Urinary bladder (tissue), 3 donors: ENCODE measurements at regions not wholly inside any gene's neighbourhood (a gene's known extent, or its start where the extent isn't known, plus 50 kb on each side); places are given as distances from the start of the nearest gene placed in this dataset.
"Not testable (repeated sequence)": the region's sequence is repeated elsewhere in the genome, so short reads cannot be mapped to it uniquely, and the experiment has no call there.

ENCODE experiments used
- DNase-seq: peaks from one replicate; pipeline ENCODE4 v3.0.0-alpha.2; 2015; ENCODE audit errors: extremely low spot score
- H3K27ac ChIP-seq: one replicate; pipeline ENCODE4 v1.5.1; 2013; ENCODE audit warnings: low read depth, mild to moderate bottlenecking, moderate library complexity
- H3K36me3 ChIP-seq: one replicate; pipeline ENCODE4 v1.6.1; 2013; ENCODE audit warnings: mild to moderate bottlenecking, moderate library complexity; ENCODE audit not compliant: insufficient read depth
- H3K4me1 ChIP-seq: one replicate; pipeline ENCODE4 v1.6.1; 2013; ENCODE audit warnings: mild to moderate bottlenecking, moderate library complexity; ENCODE audit not compliant: insufficient read depth
- H3K4me3 ChIP-seq: one replicate; pipeline ENCODE4 v1.5.1; 2013; ENCODE audit warnings: low read depth, low read length
- WGBS: extraction: QIAGEN DNeasy Blood & Tissue Kit; methylation state at CpG from one replicate; pipeline ENCODE4 v1.1.7; 2013; 5-methylcytosine and 5-hydroxymethylcytosine counted together
- donor health status: healthy with polysubstance abuse.
- donor health status: healthy.

GRCh38 chr6:74891349-74891831 lies 314.5 kb downstream of the COL12A1 start:
- WGBS: 36% methylated on average over 4 of the region's 4 CpGs
- DNase-seq: no peak
- Histone ChIP-seq H3K27ac (no peak overlapping the region), H3K4me1 (no peaks in the 10 kb centered on the region), H3K4me3 (no peak overlapping the region), H3K36me3 (no peaks in the 10 kb centered on the region)

- no peak for DNase-seq
- H3K36me3 ChIP-seq: no peaks in the 10 kb centered on the region
Observed at GRCh38 chr6:74889635-74890034, 316.2 kb downstream of the COL12A1 start.

GRCh38 chr6:74888741-74889140 lies 317.1 kb downstream of the COL12A1 start:
- not testable (repeated sequence) for H3K27ac ChIP-seq, H3K4me3 ChIP-seq, H3K36me3 ChIP-seq, DNase-seq, H3K4me1 ChIP-seq
- 87% methylated on average over 6 of the region's 6 CpGs for WGBS

More at GRCh38 chr6:74889635-74890034, 316.2 kb downstream of the COL12A1 start:
- H3K4me1 ChIP-seq: no peaks in the 10 kb centered on the region
- no peak overlapping the region for H3K27ac ChIP-seq
- H3K4me3 ChIP-seq: no peak overlapping the region

GRCh38 chr6:74879976-74880375 lies 325.9 kb downstream of the COL12A1 start:
- Histone ChIP-seq H3K4me3 (no peak overlapping the region), H3K27ac (no peak overlapping the region), H3K36me3 (no peaks in the 10 kb centered on the region), H3K4me1 (no peaks in the 10 kb centered on the region)
- no peak for DNase-seq
- 86% methylated on average over 2 of the region's 2 CpGs for WGBS

GRCh38 chr6:74879234-74879633 lies 326.6 kb downstream of the COL12A1 start:
- WGBS: 50% methylated on average over 4 of the region's 4 CpGs
- Histone ChIP-seq H3K4me1 (no peaks in the 10 kb centered on the region), H3K27ac (no peak overlapping the region), H3K4me3 (no peak overlapping the region), H3K36me3 (no peaks in the 10 kb centered on the region)
- no peak for DNase-seq

GRCh38 chr6:74875193-74875592 lies 330.7 kb downstream of the COL12A1 start:
- DNase-seq: no peak
- H3K27ac ChIP-seq: no peak overlapping the region
- no peaks in the 10 kb centered on the region for H3K4me1 ChIP-seq
- no peaks in the 10 kb centered on the region for H3K36me3 ChIP-seq
- 73% methylated on average over 2 of the region's 2 CpGs for WGBS
- H3K4me3 ChIP-seq: no peak overlapping the region

GRCh38 chr6:74872754-74873476 lies 332.9 kb downstream of the COL12A1 start:
- H3K36me3 ChIP-seq: no peaks in the 10 kb centered on the region
- no peak for DNase-seq
- H3K4me3 ChIP-seq: no peak overlapping the region
- H3K27ac ChIP-seq: no peak overlapping the region
- no peaks in the 10 kb centered on the region for H3K4me1 ChIP-seq

GRCh38 chr6:74871757-74872156 lies 334.1 kb downstream of the COL12A1 start:
- 98% methylated on average over 1 of the region's 1 CpG for WGBS
- H3K27ac ChIP-seq: no peak overlapping the region
- H3K4me3 ChIP-seq: no peak overlapping the region
- no peak for DNase-seq
- no peaks in the 10 kb centered on the region for H3K4me1 ChIP-seq
- no peaks in the 10 kb centered on the region for H3K36me3 ChIP-seq

- no peak for DNase-seq
- Histone ChIP-seq H3K36me3 (no peaks in the 10 kb centered on the region), H3K4me3 (no peak overlapping the region), H3K4me1 (no peaks in the 10 kb centered on the region), H3K27ac (no peak overlapping the region)
- WGBS: 63% methylated on average over 2 of the region's 2 CpGs
Observed at GRCh38 chr6:74870403-74870802, 335.4 kb downstream of the COL12A1 start.

- no peak for DNase-seq
- WGBS: 81% methylated on average over 2 of the region's 2 CpGs
Observed at GRCh38 chr6:74867291-74867690, 338.6 kb downstream of the COL12A1 start.

GRCh38 chr6:74863968-74864367 lies 341.9 kb downstream of the COL12A1 start:
- Histone ChIP-seq H3K4me1 (no peaks in the 10 kb centered on the region), H3K27ac (no peak overlapping the region)
- WGBS: 47% methylated on average over 1 of the region's 1 CpG

More at GRCh38 chr6:74867291-74867690, 338.6 kb downstream of the COL12A1 start:
- Histone ChIP-seq H3K4me1 (no peaks in the 10 kb centered on the region), H3K27ac (no peak overlapping the region), H3K36me3 (no peaks in the 10 kb centered on the region), H3K4me3 (no peak overlapping the region)

GRCh38 chr6:74860456-74860855 lies 345.4 kb downstream of the COL12A1 start:
- no peaks in the 10 kb centered on the region for H3K4me1 ChIP-seq
- H3K4me3 ChIP-seq: no peak overlapping the region
- no peaks in the 10 kb centered on the region for H3K36me3 ChIP-seq
- no peak overlapping the region for H3K27ac ChIP-seq
- no peak for DNase-seq

More at GRCh38 chr6:74863968-74864367, 341.9 kb downstream of the COL12A1 start:
- no peaks in the 10 kb centered on the region for H3K36me3 ChIP-seq
- no peak for DNase-seq
- no peak overlapping the region for H3K4me3 ChIP-seq

GRCh38 chr6:74857157-74857556 lies 348.7 kb downstream of the COL12A1 start:
- WGBS: 91% methylated on average over 3 of the region's 3 CpGs
- Histone ChIP-seq H3K4me1 (no peaks in the 10 kb centered on the region), H3K4me3 (no peak overlapping the region), H3K27ac (no peak overlapping the region), H3K36me3 (no peaks in the 10 kb centered on the region)
- DNase-seq: no peak

GRCh38 chr6:74853991-74854390 lies 351.9 kb downstream of the COL12A1 start:
- no peaks in the 10 kb centered on the region for H3K4me1 ChIP-seq
- no peak overlapping the region for H3K27ac ChIP-seq
- DNase-seq: no peak
- H3K4me3 ChIP-seq: no peak overlapping the region
- no peaks in the 10 kb centered on the region for H3K36me3 ChIP-seq

- 46% methylated on average over 2 of the region's 2 CpGs for WGBS
Observed at GRCh38 chr6:74851596-74851995, 354.3 kb downstream of the COL12A1 start.

More at GRCh38 chr6:74851596-74851995, 354.3 kb downstream of the COL12A1 start:
- DNase-seq: no peak
- no peaks in the 10 kb centered on the region for H3K4me1 ChIP-seq
- H3K4me3 ChIP-seq: no peak overlapping the region
- H3K27ac ChIP-seq: no peak overlapping the region
- H3K36me3 ChIP-seq: no peaks in the 10 kb centered on the region
